ENCODE measurements at regions not wholly inside any gene's neighbourhood (a gene's known extent, or its start where the extent isn't known, plus 50 kb on each side); places are given as distances from the start of the nearest gene placed in this dataset.
"Not testable (repeated sequence)": the region's sequence is repeated elsewhere in the genome, so short reads cannot be mapped to it uniquely, and the experiment has no call there.

GRCh38 chr1:195851016-195851601 is 757.1 kb downstream of the KCNT2 start:
- H2AFZ ChIP-seq (ENCODE audit: low read length): no peak overlapping the region
- H3K4me2 ChIP-seq (ENCODE audit: low read depth, low read length, poor library complexity, severe bottlenecking): no peak overlapping the region
- no peak overlapping the region for H3K4me3 ChIP-seq (ENCODE audit: low read length, poor library complexity, severe bottlenecking)
- no peaks in the 10 kb centered on the region for H3K9me3 ChIP-seq (ENCODE audit: insufficient read depth, low read depth, low read length)
- no peaks in the 10 kb centered on the region for H3K9me2 ChIP-seq (replicated peaks; ENCODE audit: low read depth, low read length)
- H3K4me1 ChIP-seq (ENCODE audit: insufficient read depth, low read length, poor library complexity, severe bottlenecking): no peaks in the 10 kb centered on the region
- no peaks in the 10 kb centered on the region for H3K36me3 ChIP-seq (ENCODE audit: insufficient read depth, low read length)
- no peaks in the 10 kb centered on the region for H3K79me2 ChIP-seq (ENCODE audit: insufficient read depth, low read length)
- no peak overlapping the region for H3K9ac ChIP-seq (ENCODE audit: low read depth, low read length, poor library complexity, severe bottlenecking)
- H4K20me1 ChIP-seq (ENCODE audit: insufficient read depth, low read length, poor library complexity, severe bottlenecking): no peaks in the 10 kb centered on the region
- TF ChIP-seq EZH2phosphoT487 (IDR thresholded peaks at IDR 0.05; ENCODE audit: borderline replicate concordance) (no peak), CTCF (conservative IDR thresholded peaks at IDR 0.05; ENCODE audit: low read length) (no peak)
- H3F3A ChIP-seq (ENCODE audit: low read depth): no peaks in the 10 kb centered on the region
- no peaks in the 10 kb centered on the region for H3K27me3 ChIP-seq (ENCODE audit: insufficient read depth, low read length, poor library complexity, severe bottlenecking)

- no peak overlapping the region for H3K4me2 ChIP-seq (ENCODE audit: low read depth, low read length, poor library complexity, severe bottlenecking)
- no peaks in the 10 kb centered on the region for H3K9me2 ChIP-seq (replicated peaks; ENCODE audit: low read depth, low read length)
- H3K9me3 ChIP-seq (ENCODE audit: insufficient read depth, low read depth, low read length): no peaks in the 10 kb centered on the region
- no peaks in the 10 kb centered on the region for H4K20me1 ChIP-seq (ENCODE audit: insufficient read depth, low read length, poor library complexity, severe bottlenecking)
- H3K4me3 ChIP-seq (ENCODE audit: low read length, poor library complexity, severe bottlenecking): no peak overlapping the region
- TF ChIP-seq CTCF (conservative IDR thresholded peaks at IDR 0.05; ENCODE audit: low read length) (no peak), EZH2phosphoT487 (IDR thresholded peaks at IDR 0.05; ENCODE audit: borderline replicate concordance) (no peak)
- H3K4me1 ChIP-seq (ENCODE audit: insufficient read depth, low read length, poor library complexity, severe bottlenecking): no peaks in the 10 kb centered on the region
- no peaks in the 10 kb centered on the region for H3K36me3 ChIP-seq (ENCODE audit: insufficient read depth, low read length)
- H3K27me3 ChIP-seq (ENCODE audit: insufficient read depth, low read length, poor library complexity, severe bottlenecking): no peaks in the 10 kb centered on the region
- H3K79me2 ChIP-seq (ENCODE audit: insufficient read depth, low read length): no peaks in the 10 kb centered on the region
- H3K9ac ChIP-seq (ENCODE audit: low read depth, low read length, poor library complexity, severe bottlenecking): no peak overlapping the region
- H2AFZ ChIP-seq (ENCODE audit: low read length): no peak overlapping the region
- H3F3A ChIP-seq (ENCODE audit: low read depth): no peaks in the 10 kb centered on the region
Measured at GRCh38 chr1:195849180-195849579, 759.1 kb downstream of the KCNT2 start.

GRCh38 chr1:195847957-195848875 is 760.0 kb downstream of the KCNT2 start:
- not testable (repeated sequence) for H3K4me1 ChIP-seq (ENCODE audit: insufficient read depth, low read length, poor library complexity, severe bottlenecking); H2AFZ ChIP-seq (ENCODE audit: low read length); H3K4me3 ChIP-seq (ENCODE audit: low read length, poor library complexity, severe bottlenecking); H3K9me3 ChIP-seq (ENCODE audit: insufficient read depth, low read depth, low read length); H3K9me2 ChIP-seq (replicated peaks; ENCODE audit: low read depth, low read length); H3K9ac ChIP-seq (ENCODE audit: low read depth, low read length, poor library complexity, severe bottlenecking); H3K36me3 ChIP-seq (ENCODE audit: insufficient read depth, low read length); H3K27me3 ChIP-seq (ENCODE audit: insufficient read depth, low read length, poor library complexity, severe bottlenecking); H4K20me1 ChIP-seq (ENCODE audit: insufficient read depth, low read length, poor library complexity, severe bottlenecking); H3F3A ChIP-seq (ENCODE audit: low read depth); H3K79me2 ChIP-seq (ENCODE audit: insufficient read depth, low read length); H3K4me2 ChIP-seq (ENCODE audit: low read depth, low read length, poor library complexity, severe bottlenecking)

Data from Loucy (cell line).